ENCODE measurements at regions not wholly inside any gene's neighbourhood (a gene's known extent, or its start where the extent isn't known, plus 50 kb on each side); places are given as distances from the start of the nearest gene placed in this dataset.

DNA sequence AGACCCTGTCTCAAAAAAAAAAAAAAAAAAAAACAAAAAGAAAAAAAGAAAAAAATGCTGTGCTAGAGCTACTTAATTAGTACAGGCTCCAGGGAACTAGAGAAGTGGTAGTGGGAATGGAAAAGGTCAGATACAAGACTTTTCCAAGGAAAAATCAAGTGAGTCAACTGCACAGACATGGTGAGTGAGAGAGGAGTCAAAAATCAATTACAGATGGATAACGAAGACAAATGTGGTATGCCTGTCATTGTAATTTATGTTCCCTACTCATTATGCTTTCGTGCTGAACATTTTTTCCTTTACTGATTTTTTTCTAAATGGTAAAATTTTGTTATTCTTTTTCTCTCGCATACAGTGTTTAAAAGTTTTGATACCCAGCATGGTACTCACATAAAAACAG is 111.5 kb downstream of the MDH1 start:
- TF ChIP-seq CTCF (IDR thresholded peaks at IDR 0.05) (no peak), POLR2A (IDR thresholded peaks at IDR 0.05) (no peak)
